ENCODE measurements at regions not wholly inside any gene's neighbourhood (a gene's known extent, or its start where the extent isn't known, plus 50 kb on each side); places are given as distances from the start of the nearest gene placed in this dataset.
"Not testable (repeated sequence)": the region's sequence is repeated elsewhere in the genome, so short reads cannot be mapped to it uniquely, and the experiment has no call there.

DNA sequence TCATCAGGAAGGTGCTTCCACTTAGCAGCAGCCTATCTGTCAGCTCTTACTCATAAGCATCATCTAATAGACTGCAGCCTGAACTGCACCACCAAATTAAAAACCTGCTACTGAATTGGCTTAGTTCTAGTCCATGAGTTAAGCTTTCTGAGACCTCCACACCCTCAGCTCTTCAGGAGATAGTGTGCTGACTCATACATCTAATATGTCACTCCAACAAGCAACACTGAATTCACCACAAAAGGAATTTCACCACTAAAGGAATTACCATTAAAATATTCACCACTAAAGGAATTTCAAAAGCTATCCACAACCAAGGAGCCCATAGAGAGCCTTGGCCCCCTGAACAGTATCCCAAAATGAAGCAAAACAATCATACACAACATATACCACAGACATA lies 418.5 kb upstream of the RORB start:
- no peak overlapping the region for H3K4me3 Mint-ChIP-seq

DNA sequence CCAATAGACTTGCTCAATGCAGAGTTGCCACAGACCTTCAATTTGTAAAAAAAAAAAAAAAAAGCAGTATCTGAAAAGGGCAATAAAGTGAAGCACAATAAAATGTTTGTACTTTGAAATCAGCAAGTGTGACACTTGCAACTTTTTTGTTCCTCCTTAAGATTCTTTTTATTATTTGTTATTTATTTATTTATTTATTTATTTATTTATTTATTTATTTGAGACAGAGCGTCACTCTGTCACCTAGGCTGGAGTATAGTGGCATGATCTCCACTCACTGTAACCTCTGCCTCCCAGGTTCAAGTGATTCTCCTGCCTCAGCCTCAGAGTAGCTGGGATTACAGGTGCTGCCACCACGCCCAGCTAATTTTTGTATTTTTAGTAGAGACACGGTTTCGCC lies 416.5 kb upstream of the RORB start:
- not testable (repeated sequence) for H3K27me3 Mint-ChIP-seq, ATAC-seq, H3K4me3 Mint-ChIP-seq, H3K27ac Mint-ChIP-seq, H3K4me1 Mint-ChIP-seq, DNase-seq
- peaks cover 0 to 26% of the 10 kb centered on the region in 2 donors for H3K9me3 Mint-ChIP-seq

More for the DNA sequence above, 418.5 kb upstream of the RORB start:
- no peak overlapping the region for H3K27ac Mint-ChIP-seq
- no peak for DNase-seq
- H3K27me3 Mint-ChIP-seq: no peaks in the 10 kb centered on the region
- no peak for ATAC-seq
- H3K4me1 Mint-ChIP-seq: no peaks in the 10 kb centered on the region
- H3K9me3 Mint-ChIP-seq: peaks cover 0 to 26% of the 10 kb centered on the region in 2 donors

- H3K9me3 Mint-ChIP-seq: peaks cover under 1 to 15% of the 10 kb centered on the region in 2 donors
- no peak overlapping the region for H3K27ac Mint-ChIP-seq
- H3K4me1 Mint-ChIP-seq: no peaks in the 10 kb centered on the region
- ATAC-seq (no peak), DNase-seq (no peak)
- no peaks in the 10 kb centered on the region for H3K27me3 Mint-ChIP-seq
- no peak overlapping the region for H3K4me3 Mint-ChIP-seq
Measured at GRCh38 chr9:74083681-74084433, 413.3 kb upstream of the RORB start.

DNA sequence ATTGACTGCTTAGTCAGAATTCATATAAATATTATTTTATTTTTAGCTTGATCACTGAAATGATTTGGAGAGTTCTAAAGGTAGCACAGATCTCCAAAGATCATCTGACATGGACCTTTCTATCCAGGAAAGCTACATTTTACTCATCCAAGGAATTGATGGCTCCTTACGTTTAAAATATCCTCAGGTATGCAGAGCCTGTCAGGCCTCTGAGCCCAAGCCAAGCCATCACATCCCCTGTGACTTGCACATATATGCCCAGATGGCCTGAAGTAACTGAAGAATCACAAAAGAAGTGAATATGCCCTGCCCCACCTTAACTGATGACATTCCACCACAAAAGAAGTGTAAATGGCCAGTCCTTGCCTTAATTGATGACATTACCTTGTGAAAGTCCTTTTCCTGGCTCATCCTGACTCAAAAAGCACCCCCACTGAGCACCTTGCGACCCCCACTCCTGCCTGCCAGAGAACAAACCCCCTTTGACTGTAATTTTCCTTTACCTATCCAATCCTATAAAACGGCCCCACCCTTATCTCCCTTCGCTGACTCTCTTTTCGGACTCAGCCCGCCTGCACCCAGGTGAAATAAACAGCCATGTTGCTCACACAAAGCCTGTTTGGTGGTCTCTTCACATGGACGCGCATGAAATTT lies 411.6 kb upstream of the RORB start:
- H3K9me3 Mint-ChIP-seq: peaks cover 8 to 20% of the 10 kb centered on the region in 2 donors
- H3K4me1 Mint-ChIP-seq, ATAC-seq, H3K27ac Mint-ChIP-seq, H3K4me3 Mint-ChIP-seq, H3K27me3 Mint-ChIP-seq, DNase-seq: not testable (repeated sequence)

DNA sequence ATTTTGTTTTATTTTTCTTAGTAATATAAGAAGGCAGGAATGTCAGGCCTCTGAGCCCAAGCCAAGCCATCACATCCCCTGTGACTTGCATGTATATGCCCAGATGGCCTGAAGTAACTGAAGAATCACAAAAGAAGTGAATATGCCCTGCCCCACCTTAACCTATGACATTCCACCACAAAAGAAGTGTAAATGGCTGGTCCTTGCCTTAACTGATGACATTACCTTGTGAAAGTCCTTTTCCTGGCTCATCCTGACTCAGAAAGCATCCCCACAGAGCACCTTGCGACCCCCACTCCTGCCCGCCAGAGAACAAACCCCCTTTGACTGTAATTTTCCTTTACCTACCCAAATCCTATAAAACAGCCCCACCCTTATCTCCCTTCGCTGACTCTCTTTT lies 406.2 kb upstream of the RORB start:
- not testable (repeated sequence) for H3K4me1 Mint-ChIP-seq, H3K27ac Mint-ChIP-seq, H3K27me3 Mint-ChIP-seq, ATAC-seq, DNase-seq, H3K4me3 Mint-ChIP-seq
- H3K9me3 Mint-ChIP-seq: peaks cover 8 to 16% of the 10 kb centered on the region in 2 donors

DNA sequence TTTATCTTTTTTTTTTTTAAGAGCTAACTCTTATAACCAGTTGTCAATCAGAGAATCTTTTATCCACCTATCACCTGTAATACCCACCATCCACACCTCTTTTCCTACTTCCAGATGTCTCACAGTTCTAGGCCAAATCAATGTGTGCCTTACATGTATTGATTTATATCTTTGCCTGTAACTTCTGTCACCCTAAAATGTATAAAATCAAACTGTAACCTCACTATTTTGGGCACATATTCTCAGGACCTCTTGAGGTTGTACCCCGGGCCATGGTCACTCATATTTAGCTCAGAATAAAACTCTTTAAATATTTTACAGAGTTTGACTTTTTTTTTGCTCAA lies 404.7 kb upstream of the RORB start:
- Mint-ChIP-seq H3K4me1 (no peaks in the 10 kb centered on the region), H3K4me3 (no peak overlapping the region), H3K27me3 (no peaks in the 10 kb centered on the region), H3K27ac (no peak overlapping the region), H3K9me3 (peaks cover 8 to 14% of the 10 kb centered on the region in 2 donors)
- no peak for DNase-seq
- no peak for ATAC-seq

DNA sequence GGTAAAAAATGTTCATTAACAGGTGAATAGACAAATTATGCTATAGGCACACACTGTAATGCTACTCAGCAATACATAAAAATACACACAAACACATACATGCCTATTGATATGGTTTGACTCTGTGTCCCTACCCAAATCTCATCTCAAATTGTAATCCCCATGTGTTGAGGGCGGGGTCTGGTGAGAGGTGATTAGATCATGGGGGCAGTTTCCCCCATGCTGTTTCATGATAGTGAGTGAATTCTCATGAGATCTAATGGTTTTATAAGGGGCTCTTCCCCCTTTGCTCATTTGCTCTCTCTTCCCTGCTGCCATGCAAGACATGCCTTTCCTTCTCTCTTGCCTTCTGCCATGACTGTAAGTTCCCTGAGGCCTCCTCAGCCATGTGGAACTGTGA lies 403.1 kb upstream of the RORB start:
- not testable (repeated sequence) for H3K27me3 Mint-ChIP-seq

GRCh38 chr9:74094766-74095165 lies 402.4 kb upstream of the RORB start:
- Mint-ChIP-seq H3K4me1 (no peaks in the 10 kb centered on the region), H3K27ac (no peak overlapping the region), H3K27me3 (no peaks in the 10 kb centered on the region), H3K9me3 (peaks cover 3 to 7% of the 10 kb centered on the region in 2 donors), H3K4me3 (no peak overlapping the region)
- ATAC-seq (no peak), DNase-seq (no peak)

More for the DNA sequence above, 403.1 kb upstream of the RORB start:
- not testable (repeated sequence) for DNase-seq, H3K4me1 Mint-ChIP-seq, ATAC-seq, H3K9me3 Mint-ChIP-seq, H3K4me3 Mint-ChIP-seq
- peak overlapping the region in 1 of 2 donors; percentile 69 for H3K27ac Mint-ChIP-seq

GRCh38 chr9:74095925-74096324 lies 401.2 kb upstream of the RORB start:
- no peak overlapping the region for H3K27ac Mint-ChIP-seq
- no peaks in the 10 kb centered on the region for H3K27me3 Mint-ChIP-seq
- no peak overlapping the region for H3K4me3 Mint-ChIP-seq
- no peak for ATAC-seq
- DNase-seq: no peak
- peaks cover 0 to 3% of the 10 kb centered on the region in 2 donors for H3K9me3 Mint-ChIP-seq
- H3K4me1 Mint-ChIP-seq: no peaks in the 10 kb centered on the region

DNA sequence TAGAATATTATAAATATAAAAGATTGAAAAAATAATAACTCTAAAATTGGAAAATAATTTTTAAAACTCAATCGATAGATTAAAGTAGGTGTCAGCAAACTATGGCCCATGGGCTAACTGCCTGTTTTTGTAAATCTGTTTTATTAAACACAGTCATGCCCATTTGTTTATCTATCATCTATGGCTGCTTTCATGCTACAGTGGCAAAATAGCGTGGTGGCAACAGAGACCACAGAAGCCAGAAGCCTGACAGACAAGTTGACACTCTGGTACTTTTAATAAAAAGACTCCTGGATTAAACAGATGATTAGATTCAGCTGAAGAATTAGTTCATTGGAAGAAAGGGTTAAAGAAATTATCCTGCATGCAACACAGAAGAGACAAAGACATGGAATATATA lies 400.7 kb upstream of the RORB start:
- ATAC-seq: no peak
- Mint-ChIP-seq H3K27me3 (no peaks in the 10 kb centered on the region), H3K4me1 (no peaks in the 10 kb centered on the region), H3K9me3 (peaks cover 0 to 3% of the 10 kb centered on the region in 2 donors), H3K4me3 (no peak overlapping the region), H3K27ac (no peak overlapping the region)
- DNase-seq: no peak

DNA sequence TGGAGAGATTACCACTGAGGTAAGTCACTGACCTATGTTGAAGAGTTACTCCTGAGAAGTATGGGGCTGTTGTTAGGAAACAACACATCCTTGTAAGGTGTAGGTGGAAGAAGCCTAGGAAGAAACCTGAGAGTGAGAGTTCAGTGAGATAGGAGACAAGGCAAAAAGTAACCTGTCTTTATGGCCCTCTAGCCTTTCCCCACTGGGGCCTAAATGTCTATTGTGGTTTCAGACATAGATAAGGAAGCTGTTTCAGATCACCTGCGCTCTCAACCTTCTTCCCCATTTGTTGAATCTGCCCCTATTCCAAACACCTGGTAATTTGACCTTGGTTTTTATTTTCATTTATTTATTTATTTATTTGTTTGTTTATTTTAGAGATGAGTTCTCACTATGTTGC lies 397.1 kb upstream of the RORB start:
- H3K4me1 Mint-ChIP-seq: no peaks in the 10 kb centered on the region
- H3K4me3 Mint-ChIP-seq: no peak overlapping the region
- DNase-seq (no peak), ATAC-seq (no peak)
- H3K27ac Mint-ChIP-seq: no peak overlapping the region
- peaks cover 0 to 11% of the 10 kb centered on the region in 2 donors for H3K9me3 Mint-ChIP-seq
- no peaks in the 10 kb centered on the region for H3K27me3 Mint-ChIP-seq

GRCh38 chr9:74102148-74102547 lies 395.0 kb upstream of the RORB start:
- not testable (repeated sequence) for H3K27me3 Mint-ChIP-seq, H3K27ac Mint-ChIP-seq, H3K4me1 Mint-ChIP-seq, DNase-seq, H3K4me3 Mint-ChIP-seq, ATAC-seq
- peaks cover 0 to 11% of the 10 kb centered on the region in 2 donors for H3K9me3 Mint-ChIP-seq

DNA sequence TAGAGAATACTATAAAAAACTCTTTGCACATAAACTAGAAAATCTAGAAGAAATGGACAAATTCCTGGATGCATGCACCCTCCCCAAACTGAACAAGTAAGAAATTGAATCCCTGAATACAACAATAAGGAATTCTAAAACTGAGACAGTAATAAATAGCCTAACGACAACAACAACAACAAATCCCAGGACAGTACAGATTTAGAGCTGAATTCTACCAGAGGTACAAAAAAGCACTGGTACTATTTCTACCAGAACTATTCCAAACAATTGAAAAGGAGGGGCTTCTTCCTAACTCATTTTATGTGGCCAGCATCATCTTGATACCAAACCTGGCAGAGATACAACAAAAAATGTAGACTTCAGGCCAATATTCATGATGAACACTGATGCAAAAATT lies 394.4 kb upstream of the RORB start:
- no peak overlapping the region for H3K4me3 Mint-ChIP-seq
- ATAC-seq: no peak
- peaks cover 0 to 11% of the 10 kb centered on the region in 2 donors for H3K9me3 Mint-ChIP-seq
- H3K4me1 Mint-ChIP-seq: no peaks in the 10 kb centered on the region
- H3K27me3 Mint-ChIP-seq: no peaks in the 10 kb centered on the region
- no peak for DNase-seq
- no peak overlapping the region for H3K27ac Mint-ChIP-seq

DNA sequence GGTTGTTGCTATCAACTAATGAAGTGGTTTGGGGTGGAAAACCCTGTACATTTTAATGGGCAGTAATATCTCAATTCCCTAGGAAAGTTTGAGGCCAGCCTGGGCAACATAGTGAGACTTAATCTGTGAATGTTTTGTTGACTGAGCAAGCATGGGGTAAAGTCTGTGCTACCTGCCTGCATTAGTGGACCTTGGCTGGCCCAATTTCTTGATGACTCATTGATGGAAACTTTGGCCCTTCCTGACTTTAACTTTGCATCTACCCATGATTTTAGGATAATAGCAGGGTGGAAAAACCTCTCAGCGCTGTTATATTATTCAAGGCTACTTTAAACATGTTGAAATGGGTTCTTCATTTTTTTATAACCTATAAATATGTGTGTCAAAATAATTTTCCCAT lies 389.4 kb upstream of the RORB start:
- Mint-ChIP-seq H3K4me3 (no peak overlapping the region), H3K27ac (no peak overlapping the region), H3K27me3 (no peaks in the 10 kb centered on the region), H3K4me1 (no peaks in the 10 kb centered on the region), H3K9me3 (peaks cover 0 to under 1% of the 10 kb centered on the region in 2 donors)
- ATAC-seq (no peak), DNase-seq (no peak)

DNA sequence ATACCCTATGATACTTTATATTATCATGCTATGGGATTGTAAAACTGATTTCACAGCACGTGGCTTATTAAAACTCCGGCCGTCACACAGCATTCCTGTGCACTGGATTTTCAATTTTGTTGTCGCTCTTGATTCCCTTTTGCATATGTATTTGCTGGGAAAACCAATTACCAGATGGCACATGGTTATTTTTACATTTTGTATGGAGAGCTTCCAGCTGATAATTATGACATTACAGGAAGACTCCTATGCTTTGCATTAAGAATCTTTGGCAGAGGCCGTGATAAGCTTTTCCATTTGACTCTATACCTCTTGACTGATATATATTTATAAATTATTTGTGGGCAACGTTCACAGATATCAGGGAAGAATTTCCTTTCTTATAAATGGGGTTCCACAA lies 381.2 kb upstream of the RORB start:
- H3K9me3 Mint-ChIP-seq: peaks cover 0 to 3% of the 10 kb centered on the region in 2 donors
- H3K4me3 Mint-ChIP-seq: no peak overlapping the region
- DNase-seq (no peak), ATAC-seq (no peak)
- no peaks in the 10 kb centered on the region for H3K4me1 Mint-ChIP-seq
- no peak overlapping the region for H3K27ac Mint-ChIP-seq
- H3K27me3 Mint-ChIP-seq: no peaks in the 10 kb centered on the region

- Mint-ChIP-seq H3K9me3 (peaks cover 0 to 5% of the 10 kb centered on the region in 2 donors), H3K4me3 (no peak overlapping the region), H3K27me3 (no peaks in the 10 kb centered on the region), H3K4me1 (no peaks in the 10 kb centered on the region), H3K27ac (no peak overlapping the region)
- DNase-seq (no peak), ATAC-seq (no peak)
Measured at GRCh38 chr9:74117151-74117550, 380.0 kb upstream of the RORB start.

Measured in stimulated activated naive CD8-positive, alpha-beta T cell treated with anti-CD3 and anti-CD28 coated beads, Interleukin-15, amount 100 ng/mL, for 72 hours (primary cell).